HG03159 (cell line): ENCODE measurements at regions not wholly inside any gene's neighbourhood (a gene's known extent, or its start where the extent isn't known, plus 50 kb on each side); places are given as distances from the start of the nearest gene placed in this dataset.
"Not testable (repeated sequence)": the region's sequence is repeated elsewhere in the genome, so short reads cannot be mapped to it uniquely, and the experiment has no call there.

Source experiments
- ATAC-seq: cut with Tn5 transposase; IDR thresholded peaks from one replicate; pipeline ENCODE4 v1.9.1; 2021; ENCODE audit warnings: mild to moderate bottlenecking, moderate library complexity; ENCODE audit not compliant: unreplicated experiment

- peak; percentile 63 for ATAC-seq
Observed at GRCh38 chr9:1837453-1838084, 177.6 kb upstream of the SMARCA2 start.

- ATAC-seq, result no peak
Observed at GRCh38 chr9:1839909-1840308, 175.2 kb upstream of the SMARCA2 start.

GRCh38 chr9:1845425-1845824 lies 169.7 kb upstream of the SMARCA2 start:
- ATAC-seq, result no peak

- no peak for ATAC-seq
Observed at GRCh38 chr9:1855726-1856125, 159.4 kb upstream of the SMARCA2 start.

GRCh38 chr9:1857808-1858207 lies 157.3 kb upstream of the SMARCA2 start:
- ATAC-seq, result no peak

GRCh38 chr9:1869843-1870242 lies 145.3 kb upstream of the SMARCA2 start:
- ATAC-seq, result peak; percentile 92

GRCh38 chr9:1870915-1871314 lies 144.2 kb upstream of the SMARCA2 start:
- ATAC-seq, result no peak

GRCh38 chr9:1871626-1872419 lies 143.3 kb upstream of the SMARCA2 start:
- no peak for ATAC-seq

- ATAC-seq, result no peak
Observed at GRCh38 chr9:1875251-1875851, 139.8 kb upstream of the SMARCA2 start.

GRCh38 chr9:1875921-1876448 lies 139.2 kb upstream of the SMARCA2 start:
- ATAC-seq, result peak; percentile 59

GRCh38 chr9:1876891-1877496 lies 138.2 kb upstream of the SMARCA2 start:
- no peak for ATAC-seq

GRCh38 chr9:1877951-1878350 lies 137.2 kb upstream of the SMARCA2 start:
- ATAC-seq, result no peak

- no peak for ATAC-seq
Observed at GRCh38 chr9:1878811-1879210, 136.3 kb upstream of the SMARCA2 start.

GRCh38 chr9:1879501-1879900 lies 135.6 kb upstream of the SMARCA2 start:
- ATAC-seq, result peak; percentile 49

GRCh38 chr9:1880038-1880565 lies 135.0 kb upstream of the SMARCA2 start:
- ATAC-seq, result no peak

- no peak for ATAC-seq
Observed at GRCh38 chr9:1881708-1882295, 133.3 kb upstream of the SMARCA2 start.

- ATAC-seq, result no peak
Observed at GRCh38 chr9:1882711-1883403, 132.3 kb upstream of the SMARCA2 start.

GRCh38 chr9:1890201-1890600 lies 124.9 kb upstream of the SMARCA2 start:
- no peak for ATAC-seq

- no peak for ATAC-seq
Observed at GRCh38 chr9:1890816-1891215, 124.3 kb upstream of the SMARCA2 start.

- not testable (repeated sequence) for ATAC-seq
Observed at GRCh38 chr9:1903080-1903704, 112.0 kb upstream of the SMARCA2 start.
